ENCODE measurements at regions not wholly inside any gene's neighbourhood (a gene's known extent, or its start where the extent isn't known, plus 50 kb on each side); places are given as distances from the start of the nearest gene placed in this dataset.

DNA sequence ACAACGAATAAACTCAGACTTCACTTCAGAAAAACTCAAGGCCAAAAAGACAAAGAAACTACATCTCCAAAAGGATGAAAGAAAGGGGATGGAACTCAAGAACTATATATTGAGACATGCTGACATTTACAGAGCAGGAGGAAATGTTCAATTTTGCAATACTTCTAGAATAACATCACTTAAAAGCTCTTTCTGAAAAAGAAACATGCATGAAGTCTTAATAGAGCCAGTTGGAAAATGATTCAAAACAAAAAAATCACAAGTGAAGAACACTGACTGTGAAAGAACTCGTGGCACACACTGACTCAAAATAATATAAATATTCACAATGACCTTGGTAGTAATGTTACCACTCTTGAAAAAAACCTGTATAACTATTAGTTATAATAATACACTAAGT is 267.8 kb upstream of the NREP start:
- H3K4me3 ChIP-seq (replicated peaks in 1 of 3; ENCODE audit: insufficient read depth in 1 of 3, low read depth in 1 of 3, low read length in 3 of 3) = no peak overlapping the region
- no peak overlapping the region for H3K27ac ChIP-seq (ENCODE audit: insufficient read depth, low read depth, low read length)
- no peak overlapping the region for H2AFZ ChIP-seq (ENCODE audit: low read depth, low read length)
- intact Hi-C loops (cut with micrococcal nuclease) = no loop called here
- DNase-seq (ENCODE audit: low read depth, low spot score) (no peak), FAIRE-seq (no peak)
- H3K9me1 ChIP-seq (replicated peaks; ENCODE audit: control insufficient read depth, extremely low read depth, insufficient read depth, low read length) = no peaks in the 10 kb centered on the region
- H3K9ac ChIP-seq (replicated peaks; ENCODE audit: extremely low read depth, insufficient read depth, low read length) = no peak overlapping the region
- ChIA-PET POLR2A (no interaction called here), CTCF (interaction anchor here (1.4 to 1.6 kb wide), 2 partner anchors 52 to 474 kb away, joined by 3 to 4 read pairs; no protein-coding TSS in a partner anchor)
- no peaks in the 10 kb centered on the region for H3K4me1 ChIP-seq (ENCODE audit: control insufficient read depth, extremely low read depth, insufficient read depth, low read length)
- dilution Hi-C loops (cut with MboI; ENCODE audit: extremely low pct_ligation_motif_present, low sequenced_read_pairs) = no loop called here
- TF ChIP-seq EZH2 (IDR thresholded peaks at IDR 0.05; ENCODE audit: borderline replicate concordance, low read depth, low read length, severe bottlenecking) (no peak), POLR2AphosphoS5 (IDR thresholded peaks at IDR 0.05; ENCODE audit: insufficient read depth, low read depth, low read length) (no peak), MYC (IDR thresholded peaks at IDR 0.05; ENCODE audit: low read depth, low read length) (no peak), JUN (IDR thresholded peaks at IDR 0.05; ENCODE audit: borderline replicate concordance, insufficient read depth, insufficient read length, low read depth) (no peak), GATA2 (IDR thresholded peaks at IDR 0.05; ENCODE audit: insufficient read depth, insufficient read length, low read depth, low read length) (no peak), FOS (IDR thresholded peaks at IDR 0.05; ENCODE audit: borderline replicate concordance, insufficient read depth, low read length) (no peak), MAX (IDR thresholded peaks at IDR 0.05; ENCODE audit: insufficient read depth, insufficient read length) (no peak), POLR2A (IDR thresholded peaks at IDR 0.05; ENCODE audit: low read depth, low read length) (no peak)
- TF ChIP-seq, protein P1, sequence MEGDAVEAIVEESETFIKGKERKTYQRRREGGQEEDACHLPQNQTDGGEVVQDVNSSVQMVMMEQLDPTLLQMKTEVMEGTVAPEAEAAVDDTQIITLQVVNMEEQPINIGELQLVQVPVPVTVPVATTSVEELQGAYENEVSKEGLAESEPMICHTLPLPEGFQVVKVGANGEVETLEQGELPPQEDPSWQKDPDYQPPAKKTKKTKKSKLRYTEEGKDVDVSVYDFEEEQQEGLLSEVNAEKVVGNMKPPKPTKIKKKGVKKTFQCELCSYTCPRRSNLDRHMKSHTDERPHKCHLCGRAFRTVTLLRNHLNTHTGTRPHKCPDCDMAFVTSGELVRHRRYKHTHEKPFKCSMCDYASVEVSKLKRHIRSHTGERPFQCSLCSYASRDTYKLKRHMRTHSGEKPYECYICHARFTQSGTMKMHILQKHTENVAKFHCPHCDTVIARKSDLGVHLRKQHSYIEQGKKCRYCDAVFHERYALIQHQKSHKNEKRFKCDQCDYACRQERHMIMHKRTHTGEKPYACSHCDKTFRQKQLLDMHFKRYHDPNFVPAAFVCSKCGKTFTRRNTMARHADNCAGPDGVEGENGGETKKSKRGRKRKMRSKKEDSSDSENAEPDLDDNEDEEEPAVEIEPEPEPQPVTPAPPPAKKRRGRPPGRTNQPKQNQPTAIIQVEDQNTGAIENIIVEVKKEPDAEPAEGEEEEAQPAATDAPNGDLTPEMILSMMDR (IDR thresholded peaks at IDR 0.05; ENCODE audit: extremely low read depth in 1 of 2, insufficient read depth in 1 of 2, low read depth in 1 of 2, low read length in 2 of 2) = no peak
- no peak overlapping the region for H3K4me2 ChIP-seq (ENCODE audit: insufficient read depth, low read length)
- no peaks in the 10 kb centered on the region for H3K27me3 ChIP-seq (ENCODE audit: control insufficient read depth in 2 of 2, insufficient read depth in 2 of 2, low read length in 2 of 2)
- BruUV-seq (replicated peaks) = no TSS peak
- H3K79me2 ChIP-seq (ENCODE audit: control insufficient read depth, insufficient read depth, low read length) = no peaks in the 10 kb centered on the region
- no peaks in the 10 kb centered on the region for H3K36me3 ChIP-seq (ENCODE audit: control insufficient read depth in 2 of 2, extremely low read depth in 1 of 2, insufficient read depth in 2 of 2, low read length in 2 of 2)
- H4K20me1 ChIP-seq (replicated peaks; ENCODE audit: control insufficient read depth, extremely low read depth, insufficient read depth, low read length) = no peaks in the 10 kb centered on the region
- no peaks in the 10 kb centered on the region for H3K9me3 ChIP-seq (replicated peaks; ENCODE audit: control insufficient read depth, insufficient read depth, low read length)
